NCI-H2227 (cell line): ENCODE measurements at regions not wholly inside any gene's neighbourhood (a gene's known extent, or its start where the extent isn't known, plus 50 kb on each side); places are given as distances from the start of the nearest gene placed in this dataset.

Source experiments
- DNase-seq: peaks from one replicate; lab custom pipeline; 2025; ENCODE audit not compliant: unreplicated experiment; lab: John Stamatoyannopoulos, UW

DNA sequence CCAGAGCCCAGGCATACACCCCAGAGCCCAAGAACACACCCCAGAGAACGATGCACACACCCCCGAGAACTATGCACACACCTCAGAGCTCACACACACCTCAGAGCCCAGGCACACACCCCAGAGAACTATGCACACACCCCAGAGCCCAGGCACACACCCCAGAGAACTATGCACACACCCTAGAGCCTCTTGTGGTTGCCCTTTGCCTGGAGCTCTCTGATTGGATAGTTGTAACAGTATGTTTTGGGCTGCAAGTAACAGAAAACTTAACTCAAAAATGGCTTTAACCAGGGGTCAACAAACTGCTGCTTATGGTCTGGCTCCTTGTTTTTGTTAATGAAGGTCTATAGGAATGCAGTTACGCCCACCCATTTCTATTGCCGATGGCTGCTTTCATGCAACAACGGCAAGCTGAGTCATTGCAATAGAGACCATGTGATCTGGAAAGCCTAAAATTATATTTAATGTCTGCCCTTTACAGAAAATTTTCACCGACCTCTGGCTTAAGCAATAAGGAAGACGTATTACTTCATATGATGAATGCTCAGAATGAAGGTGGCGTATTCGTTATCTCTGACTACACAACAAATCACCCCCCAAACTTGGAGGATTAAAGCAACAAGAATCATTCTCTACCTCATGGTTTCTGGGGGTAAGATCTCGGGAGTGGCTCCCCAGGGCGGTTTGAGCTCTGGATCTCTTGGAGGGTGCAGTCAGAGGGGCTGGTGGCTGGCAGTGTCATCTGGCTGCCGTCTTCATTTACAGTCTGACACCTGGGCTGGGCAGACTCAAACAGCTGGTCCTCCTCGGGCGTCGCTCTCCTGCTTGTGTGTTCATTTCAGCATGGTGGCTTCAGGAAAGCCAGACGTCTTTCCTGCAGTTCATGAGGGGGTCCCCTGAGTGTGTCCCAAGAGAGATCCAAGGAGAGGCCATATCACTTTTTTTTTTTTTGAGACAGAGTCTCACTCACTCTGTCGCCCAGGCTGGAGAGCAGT is 66.3 kb upstream of the NCOR2 start:
- no peak for DNase-seq

DNA sequence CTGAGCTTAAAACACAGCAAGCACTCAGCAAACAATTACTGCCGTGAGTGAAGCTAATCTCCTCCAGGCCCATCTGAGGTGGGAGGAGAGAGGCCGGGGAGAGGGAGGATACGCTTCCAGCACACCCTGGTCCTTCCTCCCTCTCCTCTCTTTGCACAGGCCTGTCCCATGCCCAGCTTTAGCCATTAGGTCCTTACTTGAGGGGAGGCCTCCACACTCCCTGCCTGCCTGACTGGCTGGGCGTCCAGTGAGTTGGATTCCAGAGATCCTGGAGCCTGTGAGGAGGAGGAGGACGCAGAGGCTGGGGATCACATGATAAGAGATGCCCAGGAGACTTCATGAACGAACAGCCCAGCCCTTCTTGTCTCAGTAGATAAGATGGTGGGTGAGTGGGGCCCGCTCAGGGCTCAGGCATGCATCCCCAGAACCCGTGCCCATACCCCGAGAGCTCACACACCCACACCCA is 65.1 kb upstream of the NCOR2 start:
- DNase-seq: peak; percentile 34

DNA sequence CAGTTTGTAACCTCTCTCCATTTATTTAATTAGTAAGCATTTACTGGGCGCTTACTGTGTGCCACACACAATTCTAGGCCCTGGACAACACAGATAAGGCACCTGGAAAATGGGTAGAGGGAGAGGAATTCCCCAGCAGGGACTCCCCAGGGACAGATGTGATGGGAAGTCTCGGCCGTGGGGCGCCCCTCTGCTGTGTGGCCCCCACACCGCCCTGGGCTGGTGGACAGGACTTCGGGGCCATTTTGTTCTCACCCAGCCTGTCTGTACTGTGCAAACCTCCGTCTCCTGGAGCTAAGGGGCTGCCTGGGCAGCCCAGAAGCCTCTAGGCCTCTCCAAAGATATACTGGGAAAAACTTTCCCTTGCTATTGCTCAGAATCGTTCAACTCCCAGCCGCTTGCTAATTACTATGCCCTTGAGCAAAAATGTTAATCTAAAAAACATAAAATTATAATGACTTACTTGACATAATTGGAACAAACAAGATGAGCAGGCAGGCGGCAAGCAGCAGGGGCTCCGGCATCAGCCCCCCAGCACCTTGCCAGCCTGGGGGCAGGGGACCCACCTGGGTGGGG is 64.4 kb upstream of the NCOR2 start:
- no peak for DNase-seq

DNA sequence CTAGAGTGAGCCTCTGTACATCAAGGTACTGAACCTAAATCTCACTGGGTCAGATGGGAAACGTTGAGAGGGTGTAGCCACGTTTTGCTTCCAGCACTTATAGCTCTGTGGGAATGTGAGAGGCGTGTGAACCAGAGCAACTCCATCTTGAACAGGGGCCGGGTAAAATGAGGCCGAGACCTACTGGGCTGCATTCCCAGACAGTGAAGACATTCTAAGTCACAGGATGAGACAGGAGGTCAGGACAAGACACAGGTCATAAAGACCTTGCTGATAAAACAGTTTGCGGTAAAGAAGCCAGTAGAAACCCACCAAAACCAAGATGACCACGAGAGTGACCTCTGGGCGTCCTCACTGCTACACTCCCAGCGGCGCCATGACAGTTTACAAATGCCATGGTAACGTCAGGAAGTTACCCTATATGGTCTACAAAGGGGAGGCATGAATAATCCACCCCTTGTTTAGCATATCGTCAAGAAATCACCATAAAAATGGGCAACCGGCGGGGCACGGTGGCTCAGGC is 63.4 kb upstream of the NCOR2 start:
- no peak for DNase-seq

DNA sequence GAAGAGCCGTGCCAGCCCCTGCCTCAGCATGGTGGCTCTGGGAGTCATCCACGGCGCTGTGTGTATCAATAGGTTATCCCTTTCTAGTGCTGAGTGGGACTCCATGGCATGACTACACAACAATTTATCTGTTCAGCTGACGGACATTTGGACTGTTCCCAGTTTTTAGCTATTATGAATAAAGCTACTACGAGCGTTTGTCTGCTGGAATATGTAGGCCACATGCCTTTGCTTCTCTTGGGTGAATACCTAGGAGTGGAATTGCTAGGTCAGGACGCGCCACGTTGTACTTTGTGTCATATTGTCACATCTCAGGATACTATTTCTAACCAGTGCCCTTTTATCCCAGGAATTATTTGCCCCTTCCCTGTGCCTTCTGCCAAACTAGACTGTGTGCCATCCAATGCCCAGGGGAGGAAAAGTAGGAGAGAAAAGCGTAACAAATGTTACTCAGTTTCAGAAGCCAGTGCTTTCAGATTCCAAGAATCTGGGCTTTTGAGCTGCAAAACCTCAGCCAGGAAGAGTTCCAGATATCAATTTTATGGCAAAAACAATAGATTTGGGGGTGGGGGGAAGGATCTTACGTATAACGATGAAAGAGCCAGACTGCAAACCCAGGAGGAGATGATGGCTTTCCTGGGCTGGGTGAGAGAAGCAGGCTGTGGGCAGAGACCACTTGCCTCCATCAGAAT is 62.5 kb upstream of the NCOR2 start:
- DNase-seq: no peak

DNA sequence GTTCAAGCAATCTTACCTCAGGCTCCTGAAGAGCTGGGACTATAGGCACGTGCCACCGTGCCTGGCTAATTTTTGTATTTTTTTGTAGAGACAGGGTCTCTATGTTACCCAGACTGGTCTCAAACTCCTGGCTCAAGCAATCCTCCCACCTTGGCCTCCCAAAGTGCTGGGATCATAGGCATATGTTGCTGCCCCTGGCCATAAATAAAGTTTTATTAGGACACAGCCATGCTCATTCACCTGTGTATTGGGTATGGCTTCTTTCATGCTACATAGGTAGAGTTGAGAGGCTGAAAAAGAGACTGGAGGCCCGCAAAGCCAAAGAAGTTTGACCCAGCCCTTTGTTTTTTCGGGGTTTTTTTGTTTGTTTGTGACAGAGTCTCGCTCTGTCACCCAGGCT is 61.7 kb upstream of the NCOR2 start:
- no peak for DNase-seq

DNA sequence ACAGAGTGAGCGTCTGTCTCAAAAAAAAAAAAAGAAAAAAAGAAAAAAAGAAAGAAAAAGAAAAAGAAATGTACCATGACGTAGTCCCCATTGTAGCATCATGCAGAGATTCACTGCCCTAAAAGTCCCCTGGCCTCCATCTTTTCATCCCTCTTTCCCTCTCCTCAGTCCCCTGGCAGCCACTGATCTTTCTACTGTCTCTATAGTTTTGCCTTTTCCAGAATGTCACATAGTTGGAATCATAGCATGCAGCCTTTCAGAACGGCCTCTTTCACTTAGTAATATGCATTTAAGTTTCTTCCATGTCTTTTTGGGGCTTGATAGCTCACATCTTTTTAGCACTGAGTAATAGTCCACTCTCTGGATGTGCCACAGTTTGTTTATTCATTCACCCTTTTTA is 60.5 kb upstream of the NCOR2 start:
- DNase-seq: no peak

DNA sequence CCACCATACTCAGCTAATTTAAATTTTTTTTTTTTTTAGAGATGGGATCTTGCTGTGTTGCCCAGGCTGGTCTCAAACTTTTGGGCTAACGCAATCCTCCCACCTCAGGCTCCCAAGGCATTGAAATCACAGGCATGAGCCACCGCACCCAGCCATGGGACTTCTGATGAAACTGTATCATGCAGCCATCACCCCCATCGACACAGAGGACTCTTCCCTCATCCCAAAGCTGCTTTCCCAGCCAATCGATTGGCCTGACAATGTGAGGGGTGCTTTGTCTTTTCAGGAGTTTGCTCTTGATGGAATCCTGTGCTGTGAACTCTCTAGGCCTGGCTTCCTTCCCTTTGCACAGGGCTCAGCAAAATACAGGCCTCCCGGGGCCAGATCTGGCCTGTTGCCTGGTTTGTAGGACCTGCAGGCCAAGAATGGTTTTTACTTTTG is 59.6 kb upstream of the NCOR2 start:
- no peak for DNase-seq

DNA sequence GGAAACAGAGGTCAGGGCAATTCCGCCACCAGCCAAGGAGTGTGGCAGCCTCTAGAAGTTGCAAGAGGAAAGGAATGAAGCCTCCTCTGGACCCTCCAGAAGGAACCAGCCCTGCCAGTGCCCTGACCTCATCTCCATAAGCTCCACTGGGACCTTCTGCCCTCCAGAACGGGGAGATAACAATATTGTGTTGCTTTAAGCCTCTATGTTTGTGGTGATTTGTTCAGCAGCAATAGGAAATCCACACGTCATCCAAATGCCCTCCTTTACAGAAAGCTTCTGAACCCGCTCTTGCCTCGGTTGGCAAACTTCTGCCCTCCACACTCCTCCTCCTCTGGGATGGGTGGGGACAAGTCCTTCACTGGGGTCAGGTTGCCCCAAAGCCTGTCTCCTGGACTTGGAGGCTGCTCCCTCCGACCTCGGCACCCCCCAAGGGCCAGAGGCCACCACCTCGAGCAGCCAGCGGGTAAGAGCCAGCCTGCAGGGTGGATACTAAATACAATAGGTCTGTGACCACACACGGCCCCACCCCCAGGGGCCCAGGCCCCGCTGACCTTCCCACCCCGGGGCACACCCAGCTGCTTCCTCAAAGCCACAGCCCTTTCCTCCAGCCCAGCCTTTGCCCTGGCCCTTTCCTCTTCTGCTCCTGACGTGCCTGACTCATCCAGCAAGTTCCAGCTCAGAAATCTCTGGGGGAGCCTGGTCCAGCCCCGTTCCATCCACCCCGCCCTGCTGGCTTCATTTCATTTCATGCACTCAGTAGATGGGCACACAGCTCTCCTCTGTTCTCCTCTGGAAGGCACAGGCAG is 58.7 kb upstream of the NCOR2 start:
- DNase-seq: no peak

DNA sequence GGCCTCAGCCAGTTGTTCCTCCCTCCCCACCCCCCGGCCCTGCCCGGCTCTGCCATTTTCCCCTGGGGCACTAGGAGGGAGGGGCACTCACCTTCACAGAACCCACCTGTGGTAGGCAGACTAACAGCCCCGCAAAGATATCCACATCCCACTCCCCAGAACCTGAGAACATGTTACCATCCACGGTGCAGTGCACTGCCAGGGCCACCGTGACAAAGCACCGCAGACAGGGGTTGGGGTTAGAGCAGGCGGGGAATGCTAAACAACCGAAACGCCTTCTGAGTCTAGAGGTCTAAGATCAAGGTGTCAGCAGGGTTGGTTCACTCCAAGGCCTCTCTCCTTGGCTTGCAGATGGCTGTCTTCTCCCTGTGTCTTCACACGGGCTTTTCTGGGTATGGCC is 57.4 kb upstream of the NCOR2 start:
- no peak for DNase-seq

DNA sequence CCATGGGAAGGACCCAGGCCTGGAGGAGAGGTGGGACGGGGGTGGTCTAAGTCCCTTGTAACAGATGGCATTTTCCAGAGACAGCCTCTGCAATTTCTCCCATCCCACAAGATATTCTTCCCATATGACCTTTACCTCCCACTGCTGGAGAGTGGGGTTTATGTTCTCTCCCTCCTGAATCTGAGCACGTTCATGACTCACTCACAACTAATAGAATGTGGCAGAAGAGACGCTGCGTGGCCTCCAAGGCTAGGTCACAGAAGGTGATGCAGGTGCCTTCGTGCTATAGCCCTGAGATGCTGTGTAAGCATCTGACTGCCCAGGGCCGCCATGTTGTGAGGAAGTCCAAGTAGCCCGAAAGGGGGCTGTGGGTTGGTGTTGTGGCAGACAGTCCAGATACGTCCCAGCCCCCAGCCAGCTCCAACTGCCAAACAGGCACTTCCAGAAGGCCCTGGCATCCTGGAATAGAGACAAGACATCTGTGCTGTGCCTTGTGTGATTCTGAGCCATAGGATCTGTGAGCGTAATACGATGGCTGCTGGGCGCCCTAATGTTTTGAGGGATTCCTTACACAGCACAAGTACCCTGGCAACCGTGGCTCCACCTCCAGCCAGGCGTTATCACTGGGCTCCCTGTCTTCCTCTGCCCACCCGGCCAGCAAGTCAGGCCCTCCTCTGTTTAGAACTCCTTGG is 56.1 kb upstream of the NCOR2 start:
- DNase-seq: no peak

DNA sequence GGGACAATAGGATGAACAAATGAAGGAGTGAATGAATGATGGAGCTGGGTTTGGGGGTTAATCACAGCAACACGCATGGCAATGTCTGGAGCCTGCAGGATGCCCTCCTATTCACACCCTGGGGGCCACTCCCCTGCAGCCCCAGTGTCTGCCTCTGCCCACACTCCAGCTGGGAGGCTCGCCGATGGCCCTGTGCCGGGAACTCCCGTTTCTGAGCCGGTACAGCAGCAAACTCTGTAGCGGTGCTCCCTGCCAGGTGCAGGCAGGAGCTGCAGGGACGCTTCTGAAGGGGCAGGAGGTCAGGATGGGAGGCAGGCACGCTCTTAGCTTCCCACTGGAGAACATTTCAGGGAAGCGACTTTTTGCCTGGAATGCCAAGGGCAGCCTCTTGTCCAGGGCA is 55.4 kb upstream of the NCOR2 start:
- no peak for DNase-seq

DNA sequence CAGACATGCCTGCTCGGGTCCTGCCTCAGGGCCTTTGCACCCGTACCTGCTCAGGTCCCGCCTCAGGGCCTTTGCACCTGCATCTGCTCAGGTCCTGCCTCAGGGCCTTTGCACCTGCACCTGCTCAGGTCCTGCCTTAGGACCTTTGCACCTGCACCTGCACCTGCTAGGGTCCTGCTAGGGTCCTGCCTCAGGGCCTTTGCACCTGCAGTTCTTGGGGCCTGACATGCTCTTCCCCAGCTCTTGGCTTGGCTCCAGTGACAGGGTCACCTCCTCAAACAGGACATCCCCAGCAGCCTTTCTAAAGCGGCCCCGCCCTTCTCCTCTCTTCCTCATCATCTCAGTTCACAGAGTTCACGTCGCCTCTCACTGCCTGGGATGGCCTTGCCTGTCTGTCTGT is 54.9 kb upstream of the NCOR2 start:
- no peak for DNase-seq

DNA sequence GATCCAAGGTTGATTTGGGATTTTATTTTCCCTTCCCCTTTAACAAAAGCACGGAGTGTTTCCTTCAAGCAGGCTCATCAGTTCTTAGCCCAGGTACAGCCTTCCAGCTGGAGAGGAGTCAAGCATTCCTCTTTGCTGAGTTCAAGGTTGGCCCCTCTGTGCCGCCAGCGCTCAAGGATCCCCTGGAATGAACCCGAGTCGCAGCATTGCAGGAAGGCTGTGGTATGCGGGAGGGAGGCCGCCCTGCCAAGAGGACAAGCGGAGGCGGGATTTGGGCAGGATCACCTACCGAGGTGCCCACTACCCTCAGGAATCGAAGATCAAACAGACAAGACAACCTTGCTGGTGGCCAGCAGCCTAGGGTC is 53.9 kb upstream of the NCOR2 start:
- no peak for DNase-seq

DNA sequence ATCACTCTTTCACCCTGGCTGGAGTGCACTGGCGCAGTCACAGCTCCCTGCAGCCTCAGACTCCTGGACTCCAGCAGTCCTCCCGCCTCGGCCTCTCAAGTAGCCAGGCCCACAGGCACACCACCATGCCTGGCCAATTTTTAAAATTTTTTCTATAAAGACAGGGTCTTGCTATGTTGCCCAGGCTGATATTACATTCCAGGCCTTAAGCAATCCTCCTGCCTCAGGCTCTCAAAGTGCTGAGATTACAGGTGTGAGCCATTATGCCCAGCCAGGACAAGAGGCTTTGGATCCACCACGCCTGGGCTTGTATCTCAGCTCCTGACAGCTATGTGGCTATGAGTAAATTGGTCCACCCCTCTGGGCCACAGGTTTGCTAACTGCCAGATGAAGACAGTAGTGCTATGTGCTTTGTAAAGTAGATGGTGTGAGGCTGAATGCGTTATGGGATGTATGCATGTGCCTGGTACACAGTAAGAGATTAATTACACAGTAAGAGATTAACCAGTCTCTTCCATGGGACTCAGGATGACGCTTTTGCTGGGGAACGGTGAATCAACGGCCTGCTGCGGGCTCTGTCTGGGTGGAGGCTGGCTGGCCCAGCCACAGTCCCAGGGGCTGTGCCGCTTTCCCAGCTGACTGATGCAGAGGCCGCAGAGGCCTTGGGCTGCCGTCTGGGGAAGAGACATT is 53.3 kb upstream of the NCOR2 start:
- DNase-seq: no peak

DNA sequence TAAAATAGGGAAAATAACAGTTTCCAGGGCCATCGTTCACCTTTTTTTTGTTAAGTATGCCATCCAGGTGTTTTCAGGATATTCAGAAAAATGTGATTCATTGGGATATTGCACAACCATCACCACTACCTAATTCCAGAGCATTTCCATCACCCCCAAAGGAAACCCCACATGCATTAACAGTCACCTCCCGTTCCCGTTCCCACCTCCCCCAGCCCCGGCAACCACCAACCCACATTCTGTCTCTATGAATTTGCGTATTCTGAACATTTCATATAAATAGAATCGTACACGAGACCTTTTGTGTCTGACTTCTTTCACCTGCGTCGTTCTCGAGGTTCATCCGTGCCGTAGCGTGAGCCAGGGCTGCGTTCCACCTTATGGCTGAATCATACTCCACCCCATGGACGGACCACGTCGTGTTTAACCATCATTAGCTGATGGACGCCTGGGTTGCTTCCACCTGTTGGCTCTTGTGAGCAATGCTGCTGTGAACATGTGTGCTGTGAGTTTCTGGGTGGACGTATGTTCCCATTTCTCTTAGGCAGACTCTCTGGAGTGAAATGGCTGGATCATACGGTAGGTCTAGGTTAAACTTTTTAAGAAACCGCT is 51.0 kb upstream of the NCOR2 start:
- DNase-seq: no peak

DNA sequence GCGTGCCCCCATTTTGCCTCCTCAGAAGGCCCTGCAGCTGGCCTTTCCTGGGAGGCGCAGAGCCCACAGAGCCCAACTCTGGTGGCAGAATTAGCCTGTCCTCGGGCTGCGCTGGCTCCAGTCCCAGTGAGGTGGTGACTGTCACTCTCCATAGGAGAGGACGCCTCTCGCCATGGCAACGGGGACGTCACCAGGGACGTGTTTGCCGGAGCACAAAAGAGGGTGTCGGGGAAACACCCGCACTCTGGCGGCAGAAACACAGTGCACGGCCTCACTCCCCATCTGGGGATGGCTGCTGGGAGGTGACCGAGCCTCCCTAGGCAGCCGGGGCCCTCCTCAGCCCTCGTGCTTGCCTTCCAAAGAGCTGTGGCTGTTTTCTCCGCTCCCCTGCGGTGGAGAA is 50.2 kb upstream of the NCOR2 start:
- DNase-seq: peak; percentile 74
